ENCODE measurements at regions not wholly inside any gene's neighbourhood (a gene's known extent, or its start where the extent isn't known, plus 50 kb on each side); places are given as distances from the start of the nearest gene placed in this dataset.
"Not testable (repeated sequence)": the region's sequence is repeated elsewhere in the genome, so short reads cannot be mapped to it uniquely, and the experiment has no call there.

- no peak for DNase-seq
Measured at GRCh38 chr5:89711526-89711925, 698.0 kb downstream of the CETN3 start.

- no peak for DNase-seq
Measured at GRCh38 chr5:89710006-89710405, 699.5 kb downstream of the CETN3 start.

GRCh38 chr5:89707891-89708290 lies 701.7 kb downstream of the CETN3 start:
- DNase-seq: no peak

- no peak for DNase-seq
Measured at GRCh38 chr5:89706731-89707130, 702.8 kb downstream of the CETN3 start.

GRCh38 chr5:89703817-89704216 lies 705.7 kb downstream of the CETN3 start:
- DNase-seq: no peak

GRCh38 chr5:89698028-89698427 lies 711.5 kb downstream of the CETN3 start:
- DNase-seq: no peak

- DNase-seq: no peak
Measured at GRCh38 chr5:89697581-89697980, 712.0 kb downstream of the CETN3 start.

GRCh38 chr5:89695371-89695770 lies 714.2 kb downstream of the CETN3 start:
- DNase-seq: no peak

- no peak for DNase-seq
Measured at GRCh38 chr5:89694026-89694550, 715.5 kb downstream of the CETN3 start.

GRCh38 chr5:89690331-89690730 lies 719.2 kb downstream of the CETN3 start:
- DNase-seq: no peak

GRCh38 chr5:89686081-89686765 lies 723.3 kb downstream of the CETN3 start:
- DNase-seq: no peak

- no peak for DNase-seq
Measured at GRCh38 chr5:89676634-89677033, 732.9 kb downstream of the CETN3 start.

GRCh38 chr5:89673019-89673418 lies 736.5 kb downstream of the CETN3 start:
- no peak for DNase-seq

GRCh38 chr5:89668821-89669220 lies 740.7 kb downstream of the CETN3 start:
- DNase-seq: no peak

- DNase-seq: no peak
Measured at GRCh38 chr5:89662499-89662898, 747.1 kb downstream of the CETN3 start.

- no peak for DNase-seq
Measured at GRCh38 chr5:89638871-89639270, 755.9 kb upstream of the MEF2C start.

- not testable (repeated sequence) for DNase-seq
Measured at GRCh38 chr5:89634176-89634575, 751.2 kb upstream of the MEF2C start.

- DNase-seq: not testable (repeated sequence)
Measured at GRCh38 chr5:89630064-89630463, 747.1 kb upstream of the MEF2C start.

GRCh38 chr5:89628876-89629635 lies 746.1 kb upstream of the MEF2C start:
- no peak for DNase-seq

- no peak for DNase-seq
Measured at GRCh38 chr5:89615839-89616518, 733.0 kb upstream of the MEF2C start.

- no peak for DNase-seq
Measured at GRCh38 chr5:89613222-89613956, 730.4 kb upstream of the MEF2C start.

GRCh38 chr5:89606939-89607534 lies 724.1 kb upstream of the MEF2C start:
- DNase-seq: no peak

GRCh38 chr5:89604342-89604741 lies 721.4 kb upstream of the MEF2C start:
- no peak for DNase-seq

Measured in DMS 273 treated with DMSO at 0.1 percent for 48 hours (cell line).